A673 (cell line): ENCODE measurements at regions not wholly inside any gene's neighbourhood (a gene's known extent, or its start where the extent isn't known, plus 50 kb on each side); places are given as distances from the start of the nearest gene placed in this dataset.

Experiments
- BruUV-seq: library from RNA; stranded (reverse); fragments of 400-500 nt; replicated peaks from 2 replicates; lab custom pipeline; 2021; lab: Mats Ljungman, UMichigan
- CTCF ChIA-PET: fragments of 300-600 bp; sonication (Branson Sonifier 250); formaldehyde crosslinking; loops from one replicate; lab custom pipeline; 2022; ENCODE audit warnings: antibody characterized with exemption; lab: Charles Lee
- POLR2A ChIA-PET: fragments of 300-600 bp; sonication (Branson Sonifier 250); formaldehyde crosslinking; loops from one replicate; lab custom pipeline; 2022; ENCODE audit warnings: antibody characterized with exemption; ENCODE audit not compliant: low non-redundant PET; lab: Charles Lee
- DNase-seq: peaks from one replicate; pipeline ENCODE4 v3.0.0-alpha.2; 2015; ENCODE audit warnings: low spot score
- H3K27ac ChIP-seq: fragments of 200-600 bp; sonication (generic); 2 replicates; pipeline ENCODE4 v1.5.1; 2016; ENCODE audit warnings: mixed run types, low read depth, mild to moderate bottlenecking, mixed read lengths, antibody characterized with exemption, low read length; ENCODE audit not compliant: poor library complexity, severe bottlenecking
- H3K27me3 ChIP-seq: fragments of 200-600 bp; sonication (generic); replicated peaks from 2 replicates; pipeline ENCODE4 v1.6.1; 2017; ENCODE audit warnings: mixed run types, low read depth, mild to moderate bottlenecking, mixed read lengths, antibody characterized with exemption, low read length; ENCODE audit not compliant: insufficient read depth, poor library complexity
- H3K36me3 ChIP-seq: fragments of 200-600 bp; sonication (generic); 2 replicates; pipeline ENCODE4 v1.6.1; 2016; ENCODE audit warnings: mixed run types, mild to moderate bottlenecking, mixed read lengths, antibody characterized with exemption, low read length; ENCODE audit not compliant: insufficient read depth, poor library complexity, severe bottlenecking
- H3K4me1 ChIP-seq: fragments of 200-600 bp; sonication (generic); 2 replicates; pipeline ENCODE4 v1.6.1; 2017; ENCODE audit warnings: mixed run types, mild to moderate bottlenecking, mixed read lengths, antibody characterized with exemption, low read length; ENCODE audit not compliant: insufficient read depth, poor library complexity, severe bottlenecking
- H3K4me3 ChIP-seq: fragments of 200-600 bp; sonication (generic); 2 replicates; pipeline ENCODE4 v1.5.1; 2016; ENCODE audit warnings: low read depth, mixed run types, mild to moderate bottlenecking, mixed read lengths, low read length; ENCODE audit not compliant: poor library complexity, severe bottlenecking
- H3K9me3 ChIP-seq: fragments of 200-600 bp; sonication (generic); 2 replicates; pipeline ENCODE4 v1.6.1; 2016; ENCODE audit warnings: mixed run types, low read depth, mild to moderate bottlenecking, mixed read lengths, antibody characterized with exemption, low read length; ENCODE audit not compliant: poor library complexity, severe bottlenecking
- EZH2 ChIP-seq: fragments of 200-600 bp; sonication (generic); IDR thresholded peaks from 2 replicates; pipeline ENCODE4 v1.6.1; 2017; ENCODE audit warnings: borderline replicate concordance, low read depth, mild to moderate bottlenecking, mixed read lengths, antibody characterized with exemption, low read length; ENCODE audit not compliant: poor library complexity, severe bottlenecking
- intact Hi-C: fragments of 100-400 bp; cut with micrococcal nuclease; formaldehyde crosslinking; loops from one replicate; pipeline ENCODE4 v1.10.0; 2022; ENCODE audit not compliant: unreplicated experiment
- TF ChIP-seq, protein P1 (sequence below): fragments of 300-800, 200-600 bp; sonication (generic); conservative IDR thresholded peaks from 2 replicates; pipeline ENCODE4 v1.5.1; 2017; ENCODE audit warnings: low read depth, mild to moderate bottlenecking, antibody characterized with exemption, low read length, moderate library complexity, mixed read lengths

DNA sequence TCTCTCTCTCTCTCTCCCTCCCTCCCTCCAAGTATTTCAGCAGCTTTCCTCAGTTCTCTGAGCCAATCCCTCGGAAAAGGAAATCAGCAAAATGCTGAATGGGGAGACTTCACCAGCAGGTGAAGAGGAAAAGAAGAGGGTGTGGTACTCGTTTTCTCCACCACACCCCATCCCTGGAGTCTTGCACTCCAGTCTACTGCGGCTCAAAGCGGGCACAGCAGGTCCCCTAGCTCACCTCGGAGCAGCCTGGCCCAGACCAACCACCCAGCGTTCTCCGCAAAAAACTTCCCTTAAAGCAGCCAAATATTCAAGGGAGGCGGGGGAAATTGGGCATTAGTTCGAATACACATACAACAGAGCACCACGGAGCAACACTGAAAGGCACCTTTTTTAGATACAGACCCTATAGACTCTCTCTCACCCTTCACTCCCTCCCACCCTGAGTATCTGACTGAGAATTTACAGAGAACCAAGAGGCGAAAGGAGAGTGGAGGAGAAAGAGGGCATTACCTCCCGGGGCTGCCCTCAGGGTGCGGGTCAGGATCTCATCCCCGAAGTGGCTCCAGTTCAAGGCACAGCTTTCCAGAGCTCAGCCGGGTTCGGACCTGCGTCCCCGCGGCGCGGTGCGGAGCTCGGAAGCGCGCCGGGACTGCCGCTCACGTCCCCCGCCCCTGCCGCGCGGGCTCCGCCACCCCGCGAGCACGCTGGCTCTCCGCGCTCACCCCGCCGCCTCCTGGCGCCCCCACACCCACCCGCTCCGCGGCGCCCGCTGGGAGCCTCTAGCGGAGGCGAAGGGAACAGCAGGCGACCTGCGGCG lies 1638.5 kb upstream of the C9orf72 start:
- Histone ChIP-seq H3K9me3 (no peaks in the 10 kb centered on the region), H3K4me1 (peaks cover 31% of the 10 kb centered on the region), H3K4me3 (peak overlapping the region; percentile 82), H3K36me3 (no peaks in the 10 kb centered on the region), H3K27ac (peak overlapping the region; percentile 91), H3K27me3 (no peaks in the 10 kb centered on the region)
- intact Hi-C loops = loop anchor here (2.0 to 10.0 kb wide), 6 partner anchors 346 to 1487 kb away; no protein-coding TSS in a partner anchor
- TF ChIP-seq, protein P1, sequence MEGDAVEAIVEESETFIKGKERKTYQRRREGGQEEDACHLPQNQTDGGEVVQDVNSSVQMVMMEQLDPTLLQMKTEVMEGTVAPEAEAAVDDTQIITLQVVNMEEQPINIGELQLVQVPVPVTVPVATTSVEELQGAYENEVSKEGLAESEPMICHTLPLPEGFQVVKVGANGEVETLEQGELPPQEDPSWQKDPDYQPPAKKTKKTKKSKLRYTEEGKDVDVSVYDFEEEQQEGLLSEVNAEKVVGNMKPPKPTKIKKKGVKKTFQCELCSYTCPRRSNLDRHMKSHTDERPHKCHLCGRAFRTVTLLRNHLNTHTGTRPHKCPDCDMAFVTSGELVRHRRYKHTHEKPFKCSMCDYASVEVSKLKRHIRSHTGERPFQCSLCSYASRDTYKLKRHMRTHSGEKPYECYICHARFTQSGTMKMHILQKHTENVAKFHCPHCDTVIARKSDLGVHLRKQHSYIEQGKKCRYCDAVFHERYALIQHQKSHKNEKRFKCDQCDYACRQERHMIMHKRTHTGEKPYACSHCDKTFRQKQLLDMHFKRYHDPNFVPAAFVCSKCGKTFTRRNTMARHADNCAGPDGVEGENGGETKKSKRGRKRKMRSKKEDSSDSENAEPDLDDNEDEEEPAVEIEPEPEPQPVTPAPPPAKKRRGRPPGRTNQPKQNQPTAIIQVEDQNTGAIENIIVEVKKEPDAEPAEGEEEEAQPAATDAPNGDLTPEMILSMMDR = peak; percentile 65
- TF ChIP-seq EZH2 = no peak
- no TSS peak for BruUV-seq
- peak; percentile 88 for DNase-seq
- CTCF ChIA-PET = interaction anchor here (0.6 to 1.0 kb wide), 5 partner anchors 256 to 858 kb away, joined by 3 to 4 read pairs (median 4); no protein-coding TSS in a partner anchor
- POLR2A ChIA-PET = interaction anchor here (0.6 kb wide), 1 partner anchor 211 kb away, joined by 3 read pairs; no protein-coding TSS in a partner anchor

- no peaks in the 10 kb centered on the region for H3K9me3 ChIP-seq
- ChIA-PET POLR2A (no interaction called here), CTCF (interaction anchor here (0.6 to 1.0 kb wide), 4 partner anchors 26 to 858 kb away, joined by 3 to 5 read pairs (median 4); no protein-coding TSS in a partner anchor)
- DNase-seq = peak; percentile 74
- peak overlapping the region; percentile 82 for H3K4me3 ChIP-seq
- H3K36me3 ChIP-seq = no peaks in the 10 kb centered on the region
- no TSS peak for BruUV-seq
- intact Hi-C loops = loop anchor here (5.0 to 10.0 kb wide), 5 partner anchors 345 to 1488 kb away; no protein-coding TSS in a partner anchor
- TF ChIP-seq, protein P1 = no peak
- TF ChIP-seq EZH2 = no peak
- H3K27ac ChIP-seq = peak overlapping the region; percentile 91
- peaks cover 29% of the 10 kb centered on the region for H3K4me1 ChIP-seq
- no peaks in the 10 kb centered on the region for H3K27me3 ChIP-seq
Observed at GRCh38 chr9:29212397-29213387, 1639.4 kb upstream of the C9orf72 start.
